Uterus (tissue), 2 donors: ENCODE measurements at regions not wholly inside any gene's neighbourhood (a gene's known extent, or its start where the extent isn't known, plus 50 kb on each side); places are given as distances from the start of the nearest gene placed in this dataset.

Source experiments
- POLR2A ChIP-seq, 2 donors: fragments of 450-650 bp; IDR thresholded peaks; one replicate each; pipeline ENCODE4 v1.6.1; 2016; ENCODE audit warnings: antibody characterized with exemption in 2 of 2, mild to moderate bottlenecking in 1 of 2, moderate library complexity in 1 of 2
- TF ChIP-seq, protein P1 (sequence below), 4 experiments: fragments of 200-600 bp in 2 of 4; fragments of 450-650 bp in 2 of 4; sonication (generic) in 2 of 4; IDR thresholded peaks; one replicate each; pipeline ENCODE4 v1.5.1; 2016 to 2019; ENCODE audit warnings: antibody characterized with exemption in 4 of 4, mild to moderate bottlenecking in 2 of 4, moderate library complexity in 1 of 4

DNA sequence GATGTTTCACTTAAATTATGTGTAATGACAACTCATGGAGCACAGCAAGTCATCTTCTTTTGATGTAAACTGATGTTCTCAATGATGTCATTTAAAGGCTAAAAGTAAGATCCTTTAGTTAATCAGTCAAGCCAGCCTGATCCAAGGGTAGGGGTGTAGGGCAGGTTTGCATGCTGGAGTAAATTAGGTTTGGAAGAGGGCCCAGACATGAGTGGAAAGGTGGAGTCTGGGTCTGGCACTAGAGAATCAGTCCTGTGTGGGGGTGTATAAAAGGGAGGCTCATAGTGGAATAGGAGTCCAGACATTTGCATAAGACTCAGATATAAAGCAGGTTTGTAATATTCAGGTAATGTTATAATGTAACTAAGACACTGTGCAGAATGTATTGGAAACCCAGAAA is 88.8 kb upstream of the NYAP2 start:
- no peak for TF ChIP-seq POLR2A (IDR thresholded peaks at IDR 0.05)
- TF ChIP-seq, protein P1, sequence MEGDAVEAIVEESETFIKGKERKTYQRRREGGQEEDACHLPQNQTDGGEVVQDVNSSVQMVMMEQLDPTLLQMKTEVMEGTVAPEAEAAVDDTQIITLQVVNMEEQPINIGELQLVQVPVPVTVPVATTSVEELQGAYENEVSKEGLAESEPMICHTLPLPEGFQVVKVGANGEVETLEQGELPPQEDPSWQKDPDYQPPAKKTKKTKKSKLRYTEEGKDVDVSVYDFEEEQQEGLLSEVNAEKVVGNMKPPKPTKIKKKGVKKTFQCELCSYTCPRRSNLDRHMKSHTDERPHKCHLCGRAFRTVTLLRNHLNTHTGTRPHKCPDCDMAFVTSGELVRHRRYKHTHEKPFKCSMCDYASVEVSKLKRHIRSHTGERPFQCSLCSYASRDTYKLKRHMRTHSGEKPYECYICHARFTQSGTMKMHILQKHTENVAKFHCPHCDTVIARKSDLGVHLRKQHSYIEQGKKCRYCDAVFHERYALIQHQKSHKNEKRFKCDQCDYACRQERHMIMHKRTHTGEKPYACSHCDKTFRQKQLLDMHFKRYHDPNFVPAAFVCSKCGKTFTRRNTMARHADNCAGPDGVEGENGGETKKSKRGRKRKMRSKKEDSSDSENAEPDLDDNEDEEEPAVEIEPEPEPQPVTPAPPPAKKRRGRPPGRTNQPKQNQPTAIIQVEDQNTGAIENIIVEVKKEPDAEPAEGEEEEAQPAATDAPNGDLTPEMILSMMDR (IDR thresholded peaks at IDR 0.05), result no peak
